H1 (cell line): ENCODE measurements at regions not wholly inside any gene's neighbourhood (a gene's known extent, or its start where the extent isn't known, plus 50 kb on each side); places are given as distances from the start of the nearest gene placed in this dataset.

ENCODE experiments used
- CTCF ChIA-PET: fragments of 300-600 bp; sonication (Branson Sonifier 250); formaldehyde crosslinking; loops from one replicate; lab custom pipeline; 2021; ENCODE audit not compliant: partially characterized antibody; lab: Charles Lee
- POLR2A ChIA-PET: fragments of 300-600 bp; sonication (Branson Sonifier 250); formaldehyde crosslinking; loops from one replicate; lab custom pipeline; 2021; ENCODE audit warnings: inconsistent platforms; ENCODE audit not compliant: partially characterized antibody; lab: Charles Lee
- DNase-seq, 2 experiments: peaks; one replicate each; pipeline versions ENCODE4 v3.0.0 to v3.0.0-alpha.2; 2010 to 2022; ENCODE audit warnings: low spot score in 2 of 2, low read depth in 1 of 2, mixed read lengths in 1 of 2
- FAIRE-seq: peaks from 2 replicates; lab custom pipeline; 2011; peaks lifted over from hg19 to GRCh38; lab: Jason Lieb, UNC
- H2AFZ ChIP-seq: 2 replicates; pipeline ENCODE4 v1.8.1; 2012; ENCODE audit warnings: low read length, inconsistent platforms
- H2AK5ac ChIP-seq: 2 replicates; pipeline ENCODE4 v1.6.1; 2013; ENCODE audit warnings: low read depth, low read length
- H2BK120ac ChIP-seq: replicated peaks from 2 replicates; pipeline ENCODE3; 2013; ENCODE audit warnings: low read depth, low read length, inconsistent platforms
- H2BK12ac ChIP-seq: 2 replicates; pipeline ENCODE4 v1.6.1; 2013; ENCODE audit warnings: low read depth, low read length
- H2BK15ac ChIP-seq: 2 replicates; pipeline ENCODE4 v1.6.1; 2013; ENCODE audit warnings: low read length
- H2BK20ac ChIP-seq: 2 replicates; pipeline ENCODE4 v1.6.1; 2013; ENCODE audit warnings: low read length
- H2BK5ac ChIP-seq: 2 replicates; pipeline ENCODE4 v1.6.1; 2013; ENCODE audit warnings: low read depth, low read length
- H3K14ac ChIP-seq: 2 replicates; pipeline ENCODE4 v1.6.1; 2013; ENCODE audit warnings: inconsistent platforms; ENCODE audit not compliant: insufficient read length
- H3K18ac ChIP-seq: 2 replicates; pipeline ENCODE4 v1.6.1; 2013; ENCODE audit warnings: low read length; ENCODE audit errors: extremely low read depth
- H3K23ac ChIP-seq: 2 replicates; pipeline ENCODE4 v1.6.1; 2013; ENCODE audit warnings: inconsistent platforms; ENCODE audit not compliant: insufficient read length
- H3K23me2 ChIP-seq: 2 replicates; pipeline ENCODE4 v1.6.1; 2013; ENCODE audit warnings: low read depth, low read length
- H3K27ac ChIP-seq: 2 replicates; pipeline ENCODE4 v1.6.1; 2011; ENCODE audit warnings: low read depth, low read length, inconsistent platforms
- H3K27me3 ChIP-seq, 4 experiments: replicated peaks in 1 of 4; 1 replicate in 1 of 4; 2 replicates in 3 of 4; pipeline versions ENCODE4 v1.6.1 to v1.8.1; 2011 to 2013; ENCODE audit warnings: low read length in 3 of 4, mild to moderate bottlenecking in 3 of 4, inconsistent platforms in 2 of 4, mixed read lengths in 2 of 4, moderate library complexity in 1 of 4; ENCODE audit not compliant: control insufficient read depth in 3 of 4, insufficient read depth in 3 of 4; ENCODE audit errors: extremely low read depth in 1 of 4
- H3K36me3 ChIP-seq, 4 experiments: 2 replicates each; pipeline versions ENCODE4 v1.6.1 to v1.8.1; 2011 to 2013; ENCODE audit warnings: mild to moderate bottlenecking in 4 of 4, low read length in 3 of 4, moderate library complexity in 2 of 4, control low read depth in 1 of 4, inconsistent platforms in 1 of 4; ENCODE audit not compliant: insufficient read depth in 4 of 4, control insufficient read depth in 2 of 4
- H3K4ac ChIP-seq: replicated peaks from 2 replicates; pipeline ENCODE3; 2013; ENCODE audit warnings: low read length, low read depth, mixed read lengths, inconsistent platforms; ENCODE audit not compliant: insufficient read length
- H3K4me1 ChIP-seq, 4 experiments: replicated peaks in 1 of 4; 1 replicate in 1 of 4; 2 replicates in 3 of 4; pipeline versions ENCODE4 v1.6.1 to v1.8.1; 2011 to 2013; ENCODE audit warnings: low read length in 3 of 4, inconsistent platforms in 2 of 4, mixed read lengths in 1 of 4; ENCODE audit not compliant: insufficient read depth in 4 of 4, control insufficient read depth in 3 of 4
- H3K4me2 ChIP-seq, 2 experiments: 2 replicates each; pipeline versions ENCODE4 v1.6.1 to v1.8.1; 2011 to 2013; ENCODE audit warnings: low read depth in 2 of 2, low read length in 2 of 2, control low read depth in 1 of 2, inconsistent platforms in 1 of 2, mild to moderate bottlenecking in 1 of 2; ENCODE audit not compliant: insufficient read depth in 1 of 2
- H3K4me3 ChIP-seq, 4 experiments: fragments of 200-600, 300-600 bp in 1 of 4; sonication (generic), shearing (Covaris generic), sonication (Bioruptor Twin) in 1 of 4; 2 replicates each; pipeline versions ENCODE4 v1.5.1 to v1.8.1; 2011 to 2016; ENCODE audit warnings: low read length in 4 of 4, low read depth in 3 of 4, control low read depth in 2 of 4, inconsistent platforms in 2 of 4, mild to moderate bottlenecking in 2 of 4, mixed read lengths in 1 of 4, moderate library complexity in 1 of 4; ENCODE audit not compliant: insufficient read depth in 2 of 4; ENCODE audit errors: extremely low read depth in 1 of 4
- H3K56ac ChIP-seq: replicated peaks from 2 replicates; pipeline ENCODE3; 2013; ENCODE audit warnings: low read depth, mild to moderate bottlenecking, mixed read lengths, low read length, inconsistent platforms; ENCODE audit not compliant: insufficient read length
- H3K79me1 ChIP-seq: 2 replicates; pipeline ENCODE4 v1.6.1; 2013; ENCODE audit warnings: low read depth, low read length, control low read depth
- H3K79me2 ChIP-seq, 2 experiments: 2 replicates each; pipeline versions ENCODE4 v1.6.1 to v1.8.1; 2012 to 2013; ENCODE audit warnings: low read length in 2 of 2, mild to moderate bottlenecking in 2 of 2, inconsistent platforms in 1 of 2; ENCODE audit not compliant: insufficient read depth in 2 of 2, control insufficient read depth in 1 of 2
- H3K9ac ChIP-seq, 4 experiments: replicated peaks in 1 of 4; 1 replicate in 1 of 4; 2 replicates in 3 of 4; pipeline versions ENCODE4 v1.6.1 to v1.8.1; 2011 to 2013; ENCODE audit warnings: low read depth in 3 of 4, low read length in 3 of 4, control low read depth in 2 of 4, mild to moderate bottlenecking in 2 of 4, moderate library complexity in 2 of 4, inconsistent platforms in 1 of 4; ENCODE audit errors: extremely low read depth in 1 of 4
- H3K9me3 ChIP-seq, 2 experiments: 2 replicates each; pipeline versions ENCODE4 v1.6.1 to v1.8.1; 2012 to 2013; ENCODE audit warnings: mild to moderate bottlenecking in 2 of 2, moderate library complexity in 2 of 2, control low read depth in 1 of 2, inconsistent platforms in 1 of 2, low read depth in 1 of 2, low read length in 1 of 2, mixed read lengths in 1 of 2; ENCODE audit not compliant: insufficient read depth in 2 of 2
- H4K20me1 ChIP-seq, 2 experiments: replicated peaks in 1 of 2; 2 replicates each; pipeline versions ENCODE3 to v1.8.1; 2011 to 2013; ENCODE audit warnings: inconsistent platforms in 2 of 2, low read length in 2 of 2, mild to moderate bottlenecking in 1 of 2; ENCODE audit not compliant: insufficient read depth in 2 of 2, control insufficient read depth in 1 of 2
- H4K5ac ChIP-seq: 2 replicates; pipeline ENCODE4 v1.6.1; 2013; ENCODE audit warnings: low read length, low read depth, mixed read lengths, inconsistent platforms; ENCODE audit not compliant: insufficient read length
- H4K8ac ChIP-seq: 2 replicates; pipeline ENCODE4 v1.8.0; 2013; ENCODE audit warnings: mild to moderate bottlenecking, moderate library complexity, low read length, inconsistent platforms; ENCODE audit not compliant: insufficient read depth; ENCODE audit errors: extremely low read depth
- H4K91ac ChIP-seq: replicated peaks from 2 replicates; pipeline ENCODE3; 2013; ENCODE audit warnings: low read length, mixed read lengths, inconsistent platforms; ENCODE audit not compliant: insufficient read length
- CHD1 ChIP-seq: IDR thresholded peaks from 2 replicates; pipeline ENCODE4 v1.6.1; 2012; ENCODE audit warnings: low read depth, low read length, improper control_type of control experiment
- EGR1 ChIP-seq: IDR thresholded peaks from 2 replicates; pipeline ENCODE4 v1.6.1; 2011; ENCODE audit warnings: low read depth, low read length, borderline replicate concordance
- GTF2F1 ChIP-seq: IDR thresholded peaks from 2 replicates; pipeline ENCODE4 v1.6.1; 2012; ENCODE audit warnings: low read depth, low read length, improper control_type of control experiment, borderline replicate concordance
- NRF1 ChIP-seq: IDR thresholded peaks from 2 replicates; pipeline ENCODE4 v1.6.1; 2011; ENCODE audit warnings: mild to moderate bottlenecking, low read depth, low read length, improper control_type of control experiment
- POU5F1 ChIP-seq: IDR thresholded peaks from 2 replicates; pipeline ENCODE4 v1.6.1; 2011; ENCODE audit warnings: low read depth, mild to moderate bottlenecking, low read length, moderate library complexity
- SUZ12 ChIP-seq: fragments of 200-600 bp; sonication (generic); IDR thresholded peaks from 2 replicates; pipeline ENCODE4 v1.6.1; 2012; ENCODE audit warnings: mild to moderate bottlenecking, inconsistent platforms, low read length, moderate library complexity, mixed read lengths
- WGBS, 2 experiments: shearing (Covaris generic) in 1 of 2; methylation state at CpG; one replicate each; pipeline versions ENCODE4 v1.1.6 to v1.1.7; 2013 to 2015; ENCODE audit warnings: low lambda C conversion rate in 2 of 2, mixed read lengths in 2 of 2, inconsistent platforms in 1 of 2, low coverage in 1 of 2, missing lambda C conversion rate in 1 of 2; ENCODE audit not compliant: insufficient replicate concordance in 2 of 2, insufficient coverage in 1 of 2, insufficient read length in 1 of 2; ENCODE audit errors: extremely low coverage in 1 of 2, missing lambda C conversion rate in 1 of 2; 5-methylcytosine and 5-hydroxymethylcytosine counted together
- TF ChIP-seq, protein P1 (sequence below): IDR thresholded peaks from 2 replicates; pipeline ENCODE4 v1.6.1; 2011; ENCODE audit warnings: low read depth, mild to moderate bottlenecking, low read length; ENCODE audit not compliant: insufficient read depth
- TF ChIP-seq, protein P2 (sequence below): IDR thresholded peaks from 2 replicates; pipeline ENCODE4 v1.6.1; 2011; ENCODE audit warnings: low read length, improper control_type of control experiment

DNA sequence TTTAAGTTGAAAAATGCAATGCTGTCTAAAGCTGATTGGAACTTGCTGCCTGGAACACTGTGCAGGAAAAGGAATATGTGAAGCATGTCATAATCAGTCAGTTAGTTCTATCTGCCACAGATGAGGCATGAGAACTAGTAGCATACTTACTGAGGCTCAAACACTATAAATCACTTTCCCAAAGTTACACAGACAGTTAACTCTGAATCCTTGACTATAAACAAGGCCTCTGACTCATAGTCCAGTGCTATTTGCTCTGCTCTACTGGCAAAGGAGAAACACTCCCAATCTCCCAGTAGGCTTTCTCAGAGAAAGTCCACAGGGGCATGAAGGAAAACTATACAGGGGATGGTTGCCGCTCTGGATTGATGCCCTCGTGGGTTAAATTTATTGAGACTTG lies 2078.4 kb upstream of the TENM3 start:
- H2BK5ac ChIP-seq, result no peak overlapping the region
- no peak overlapping the region for H2BK12ac ChIP-seq
- H2BK120ac ChIP-seq, result no peak overlapping the region
- H3K79me1 ChIP-seq, result no peaks in the 10 kb centered on the region
- no peak overlapping the region for H2AFZ ChIP-seq
- no peak overlapping the region for H3K4me2 ChIP-seq
- no peak for DNase-seq
- H3K14ac ChIP-seq, result no peak overlapping the region
- POLR2A ChIA-PET, result no interaction called here
- H3K9ac ChIP-seq, result no peak overlapping the region
- no peak overlapping the region for H2BK15ac ChIP-seq
- no peak overlapping the region for H3K4ac ChIP-seq
- CTCF ChIA-PET, result interaction anchor here (0.6 kb wide), 1 partner anchor 424 kb away, joined by 3 read pairs; no protein-coding TSS in a partner anchor
- no peak overlapping the region for H2AK5ac ChIP-seq
- TF ChIP-seq POU5F1 (no peak), SUZ12 (no peak), CHD1 (no peak), GTF2F1 (no peak), NRF1 (no peak), EGR1 (no peak)
- TF ChIP-seq, protein P1, sequence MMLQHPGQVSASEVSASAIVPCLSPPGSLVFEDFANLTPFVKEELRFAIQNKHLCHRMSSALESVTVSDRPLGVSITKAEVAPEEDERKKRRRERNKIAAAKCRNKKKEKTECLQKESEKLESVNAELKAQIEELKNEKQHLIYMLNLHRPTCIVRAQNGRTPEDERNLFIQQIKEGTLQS, result no peak
- TF ChIP-seq, protein P2, sequence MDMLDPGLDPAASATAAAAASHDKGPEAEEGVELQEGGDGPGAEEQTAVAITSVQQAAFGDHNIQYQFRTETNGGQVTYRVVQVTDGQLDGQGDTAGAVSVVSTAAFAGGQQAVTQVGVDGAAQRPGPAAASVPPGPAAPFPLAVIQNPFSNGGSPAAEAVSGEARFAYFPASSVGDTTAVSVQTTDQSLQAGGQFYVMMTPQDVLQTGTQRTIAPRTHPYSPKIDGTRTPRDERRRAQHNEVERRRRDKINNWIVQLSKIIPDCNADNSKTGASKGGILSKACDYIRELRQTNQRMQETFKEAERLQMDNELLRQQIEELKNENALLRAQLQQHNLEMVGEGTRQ, result no peak
- TF ChIP-seq, all 59 proteins: peak for 0
- Histone ChIP-seq H2BK20ac (no peak overlapping the region), H3K79me2 (no peaks in the 10 kb centered on the region), H4K8ac (no peak overlapping the region), H3K56ac (no peak overlapping the region), H4K91ac (no peak overlapping the region), H3K4me1 (no peaks in the 10 kb centered on the region; a peak in 1 of 7 replicates), H3K36me3 (no peaks in the 10 kb centered on the region), H4K5ac (no peak overlapping the region), H4K20me1 (no peaks in the 10 kb centered on the region), H3K4me3 (no peak overlapping the region), H3K9me3 (no peaks in the 10 kb centered on the region), H3K27me3 (no peaks in the 10 kb centered on the region), H3K23ac (no peak overlapping the region), H3K18ac (no peak overlapping the region), H3K23me2 (no peaks in the 10 kb centered on the region), H3K27ac (no peak overlapping the region)
- FAIRE-seq, result no peak
- 89% methylated on average over 2 of the region's 2 CpGs; no CpG with 5 or more reads in 1 of the 2 experiments for WGBS, 2 experiments
